Smooth muscle cell (in vitro differentiated cells): ENCODE measurements at regions not wholly inside any gene's neighbourhood (a gene's known extent, or its start where the extent isn't known, plus 50 kb on each side); places are given as distances from the start of the nearest gene placed in this dataset.
A peak's percentile ranks its signal among the peaks of the same experiment; 100 is the strongest.

ENCODE experiments used
- DNase-seq: peaks from one replicate; lab custom pipeline; 2025; ENCODE audit not compliant: unreplicated experiment; lab: John Stamatoyannopoulos, UW
- H2AFZ ChIP-seq: fragments of 200-600 bp; sonication (generic); 2 replicates; pipeline ENCODE4 v1.6.0; 2016; ENCODE audit warnings: antibody characterized with exemption, low read depth, mild to moderate bottlenecking
- H3F3A ChIP-seq: fragments of 200-600 bp; sonication (generic); 2 replicates; pipeline ENCODE4 v1.6.0; 2017; ENCODE audit warnings: antibody characterized with exemption, low read depth
- H3K27ac ChIP-seq: fragments of 200-600 bp; sonication (generic); 2 replicates; pipeline ENCODE4 v1.5.1; 2016; ENCODE audit warnings: low read depth, mild to moderate bottlenecking
- H3K27me3 ChIP-seq: fragments of 200-600 bp; sonication (generic); 2 replicates; pipeline ENCODE4 v1.6.1; 2016; ENCODE audit warnings: low read depth, mild to moderate bottlenecking
- H3K36me3 ChIP-seq: fragments of 200-600 bp; sonication (generic); 2 replicates; pipeline ENCODE4 v1.5.1; 2016; ENCODE audit warnings: low read depth
- H3K4me1 ChIP-seq: fragments of 200-600 bp; sonication (generic); 2 replicates; pipeline ENCODE4 v1.5.1; 2016; ENCODE audit warnings: low read depth
- H3K4me2 ChIP-seq: fragments of 200-600 bp; sonication (generic); 2 replicates; pipeline ENCODE4 v1.6.0; 2016; ENCODE audit warnings: mild to moderate bottlenecking
- H3K4me3 ChIP-seq: fragments of 200-600 bp; sonication (generic); 2 replicates; pipeline ENCODE4 v1.5.1; 2016; ENCODE audit warnings: mild to moderate bottlenecking
- H3K79me2 ChIP-seq: fragments of 200-600 bp; sonication (generic); 2 replicates; pipeline ENCODE4 v1.6.0; 2016; ENCODE audit warnings: low read depth, mild to moderate bottlenecking
- H3K9ac ChIP-seq: fragments of 200-600 bp; sonication (generic); 2 replicates; pipeline ENCODE4 v1.6.0; 2016; ENCODE audit warnings: low read depth
- H3K9me3 ChIP-seq: fragments of 200-600 bp; sonication (generic); replicated peaks from 2 replicates; pipeline ENCODE4 v1.5.1; 2016; ENCODE audit warnings: low read depth
- H4K20me1 ChIP-seq: fragments of 200-600 bp; sonication (generic); 2 replicates; pipeline ENCODE4 v1.6.0; 2016; ENCODE audit warnings: low read depth
- CTCF ChIP-seq: fragments of 200-600 bp; sonication (generic); IDR thresholded peaks from 2 replicates; pipeline ENCODE4 v1.5.1; 2017; ENCODE audit warnings: borderline replicate concordance, mild to moderate bottlenecking, antibody characterized with exemption; ENCODE audit not compliant: insufficient read depth, poor library complexity, severe bottlenecking
- WGBS: methylation state at CpG from one replicate; pipeline ENCODE4 v1.1.7; 2016; ENCODE audit warnings: low lambda C conversion rate; 5-methylcytosine and 5-hydroxymethylcytosine counted together

GRCh38 chr13:106756446-106756845 lies 188.5 kb upstream of the ARGLU1 start:
- peaks cover 42% of the 10 kb centered on the region for H3K4me1 ChIP-seq
- H3K27me3 ChIP-seq, result no peaks in the 10 kb centered on the region
- no peak for DNase-seq
- 54% methylated on average over 8 of the region's 8 CpGs for WGBS
- H3K27ac ChIP-seq, result no peak overlapping the region
- no peak overlapping the region for H2AFZ ChIP-seq
- H3K9ac ChIP-seq, result no peak overlapping the region
- H3K4me3 ChIP-seq, result no peak overlapping the region
- no peaks in the 10 kb centered on the region for H3K79me2 ChIP-seq
- no peaks in the 10 kb centered on the region for H3K9me3 ChIP-seq
- no peaks in the 10 kb centered on the region for H4K20me1 ChIP-seq
- H3K36me3 ChIP-seq, result no peaks in the 10 kb centered on the region
- no peak overlapping the region for H3K4me2 ChIP-seq
- no peak for TF ChIP-seq CTCF
- H3F3A ChIP-seq, result no peaks in the 10 kb centered on the region

- Histone ChIP-seq H3K9me3 (no peaks in the 10 kb centered on the region), H3K36me3 (no peaks in the 10 kb centered on the region), H3K4me1 (peaks cover 42% of the 10 kb centered on the region), H3F3A (no peaks in the 10 kb centered on the region), H3K4me3 (no peak overlapping the region), H3K9ac (no peak overlapping the region), H3K4me2 (no peak overlapping the region), H3K27me3 (no peaks in the 10 kb centered on the region), H3K27ac (no peak overlapping the region), H3K79me2 (no peaks in the 10 kb centered on the region), H2AFZ (no peak overlapping the region), H4K20me1 (no peaks in the 10 kb centered on the region)
- DNase-seq, result no peak
- no peak for TF ChIP-seq CTCF
- WGBS, result 91% methylated on average over 9 of the region's 9 CpGs
Observed at GRCh38 chr13:106755542-106755941, 187.6 kb upstream of the ARGLU1 start.

GRCh38 chr13:106753251-106753650 lies 185.3 kb upstream of the ARGLU1 start:
- 71% methylated on average over 6 of the region's 6 CpGs for WGBS
- Histone ChIP-seq H3K4me1 (peaks cover 42% of the 10 kb centered on the region), H4K20me1 (no peaks in the 10 kb centered on the region), H3K79me2 (no peaks in the 10 kb centered on the region), H3K9ac (no peak overlapping the region), H3K27me3 (no peaks in the 10 kb centered on the region), H3K9me3 (no peaks in the 10 kb centered on the region), H3F3A (no peaks in the 10 kb centered on the region), H3K4me3 (no peak overlapping the region), H3K36me3 (no peaks in the 10 kb centered on the region), H2AFZ (peak overlapping the region; percentile 54), H3K4me2 (no peak overlapping the region), H3K27ac (no peak overlapping the region)
- DNase-seq, result no peak
- no peak for TF ChIP-seq CTCF

- Histone ChIP-seq H3F3A (no peaks in the 10 kb centered on the region), H3K79me2 (no peaks in the 10 kb centered on the region), H3K4me2 (no peak overlapping the region), H3K4me1 (peaks cover 42% of the 10 kb centered on the region), H3K9ac (no peak overlapping the region), H3K27ac (no peak overlapping the region), H3K4me3 (no peak overlapping the region), H2AFZ (no peak overlapping the region), H4K20me1 (no peaks in the 10 kb centered on the region), H3K27me3 (no peaks in the 10 kb centered on the region), H3K9me3 (no peaks in the 10 kb centered on the region), H3K36me3 (no peaks in the 10 kb centered on the region)
- WGBS, result 82% methylated on average over 6 of the region's 6 CpGs
- no peak for TF ChIP-seq CTCF
- DNase-seq, result no peak
Observed at GRCh38 chr13:106752584-106753170, 184.7 kb upstream of the ARGLU1 start.
